ENCODE measurements at regions not wholly inside any gene's neighbourhood (a gene's known extent, or its start where the extent isn't known, plus 50 kb on each side); places are given as distances from the start of the nearest gene placed in this dataset.

- no peak for ATAC-seq
- Histone ChIP-seq H3K27ac (no peak overlapping the region), H3K4me1 (no peaks in the 10 kb centered on the region), H3K27me3 (peaks cover 24% of the 10 kb centered on the region), H3K4me3 (no peak overlapping the region), H3K9me3 (no peaks in the 10 kb centered on the region), H3K36me3 (no peaks in the 10 kb centered on the region)
- WGBS, 2 donors (ENCODE audit: low coverage in 1 of 2) = 45 to 57% methylated on average over 6 of the region's 6 CpGs
- TF ChIP-seq POLR2AphosphoS5 (IDR thresholded peaks at IDR 0.05) = no peak
- no peak for TF ChIP-seq POLR2A (IDR thresholded peaks at IDR 0.05)
- TF ChIP-seq CTCF (IDR thresholded peaks at IDR 0.05) = no peak
Measured at GRCh38 chr4:189497516-189497915, 443.2 kb upstream of the FRG1 start.

DNA sequence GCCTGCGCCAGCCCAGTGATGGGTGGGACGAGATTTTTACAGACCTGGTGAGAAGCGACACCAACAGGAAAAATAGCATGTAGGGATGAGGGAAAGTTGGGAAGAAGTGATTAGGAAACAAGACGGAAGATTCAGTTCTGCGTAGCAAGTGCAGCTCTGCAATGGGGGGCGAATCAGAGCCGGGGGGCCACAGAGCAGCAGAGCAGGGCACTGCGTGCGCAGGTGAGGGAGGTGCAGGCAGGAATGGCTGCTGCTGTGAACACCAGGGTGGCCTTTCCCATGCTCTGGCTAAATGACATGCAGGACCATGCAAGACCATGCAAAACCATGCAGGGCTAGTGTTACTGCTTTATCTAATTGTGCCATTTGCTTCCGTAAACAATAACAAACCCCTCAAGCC, 442.7 kb upstream of the FRG1 start:
- 67 to 100% methylated on average over 2 to 7 of the region's 10 CpGs for WGBS, 2 donors (ENCODE audit: low coverage in 1 of 2)
- TF ChIP-seq POLR2A (IDR thresholded peaks at IDR 0.05) = no peak
- TF ChIP-seq POLR2AphosphoS5 (IDR thresholded peaks at IDR 0.05) = no peak
- no peak for TF ChIP-seq EP300 (IDR thresholded peaks at IDR 0.05)
- TF ChIP-seq CTCF (IDR thresholded peaks at IDR 0.05) = no peak
- H3K36me3 ChIP-seq = no peaks in the 10 kb centered on the region
- H3K9me3 ChIP-seq = no peaks in the 10 kb centered on the region
- no peaks in the 10 kb centered on the region for H3K4me1 ChIP-seq
- no peak for ATAC-seq
- H3K27ac ChIP-seq = no peak overlapping the region
- H3K27me3 ChIP-seq = peaks cover 24% of the 10 kb centered on the region
- no peak overlapping the region for H3K4me3 ChIP-seq

GRCh38 chr4:189498457-189498856, 442.2 kb upstream of the FRG1 start:
- H3K27ac ChIP-seq = no peak overlapping the region
- no peaks in the 10 kb centered on the region for H3K9me3 ChIP-seq
- no peak overlapping the region for H3K4me3 ChIP-seq
- peaks cover 24% of the 10 kb centered on the region for H3K27me3 ChIP-seq
- ATAC-seq = no peak
- no peaks in the 10 kb centered on the region for H3K4me1 ChIP-seq
- TF ChIP-seq POLR2AphosphoS5 (IDR thresholded peaks at IDR 0.05) = no peak
- no peak for TF ChIP-seq CTCF (IDR thresholded peaks at IDR 0.05)
- no peak for TF ChIP-seq EP300 (IDR thresholded peaks at IDR 0.05)
- H3K36me3 ChIP-seq = no peaks in the 10 kb centered on the region
- 69% methylated on average over 3 of the region's 8 CpGs; no CpG with 5 or more reads in 1 of the 2 donors for WGBS, 2 donors (ENCODE audit: low coverage in 1 of 2)

- Histone ChIP-seq H3K27me3 (peaks cover 24% of the 10 kb centered on the region), H3K4me3 (no peak overlapping the region), H3K36me3 (no peaks in the 10 kb centered on the region), H3K9me3 (no peaks in the 10 kb centered on the region), H3K27ac (no peak overlapping the region), H3K4me1 (no peaks in the 10 kb centered on the region)
- ATAC-seq = no peak
- WGBS, 2 donors (ENCODE audit: low coverage in 1 of 2) = 79 to 90% methylated on average over 1 to 6 of the region's 7 CpGs
- TF ChIP-seq POLR2A (IDR thresholded peaks at IDR 0.05) = no peak
- TF ChIP-seq POLR2AphosphoS5 (IDR thresholded peaks at IDR 0.05) = no peak
- no peak for TF ChIP-seq EP300 (IDR thresholded peaks at IDR 0.05)
- TF ChIP-seq CTCF (IDR thresholded peaks at IDR 0.05) = no peak
Measured at GRCh38 chr4:189499696-189500095, 441.0 kb upstream of the FRG1 start.

GRCh38 chr4:189500970-189501369, 439.7 kb upstream of the FRG1 start:
- no peak for TF ChIP-seq POLR2AphosphoS5 (IDR thresholded peaks at IDR 0.05)
- no peak for TF ChIP-seq CTCF (IDR thresholded peaks at IDR 0.05)
- TF ChIP-seq EP300 (IDR thresholded peaks at IDR 0.05) = no peak
- no peak for TF ChIP-seq POLR2A (IDR thresholded peaks at IDR 0.05)
- no peak overlapping the region for H3K27ac ChIP-seq
- WGBS, 2 donors (ENCODE audit: low coverage in 1 of 2) = 70 to 80% methylated on average over 3 to 5 of the region's 5 CpGs
- no peak for ATAC-seq
- H3K27me3 ChIP-seq = peaks cover 24% of the 10 kb centered on the region
- no peaks in the 10 kb centered on the region for H3K4me1 ChIP-seq
- H3K4me3 ChIP-seq = no peak overlapping the region
- H3K9me3 ChIP-seq = no peaks in the 10 kb centered on the region
- H3K36me3 ChIP-seq = no peaks in the 10 kb centered on the region

Data from gastroesophageal sphincter (tissue), 4 donors.